ENCODE measurements at regions not wholly inside any gene's neighbourhood (a gene's known extent, or its start where the extent isn't known, plus 50 kb on each side); places are given as distances from the start of the nearest gene placed in this dataset.

GRCh38 chr5:73256462-73256861, 83.5 kb downstream of the TMEM174 start:
- no peak overlapping the region for H3K4me3 ChIP-seq (ENCODE audit: low read length)
- DNase-seq (ENCODE audit: low read depth): no peak
- TF ChIP-seq, protein P1, sequence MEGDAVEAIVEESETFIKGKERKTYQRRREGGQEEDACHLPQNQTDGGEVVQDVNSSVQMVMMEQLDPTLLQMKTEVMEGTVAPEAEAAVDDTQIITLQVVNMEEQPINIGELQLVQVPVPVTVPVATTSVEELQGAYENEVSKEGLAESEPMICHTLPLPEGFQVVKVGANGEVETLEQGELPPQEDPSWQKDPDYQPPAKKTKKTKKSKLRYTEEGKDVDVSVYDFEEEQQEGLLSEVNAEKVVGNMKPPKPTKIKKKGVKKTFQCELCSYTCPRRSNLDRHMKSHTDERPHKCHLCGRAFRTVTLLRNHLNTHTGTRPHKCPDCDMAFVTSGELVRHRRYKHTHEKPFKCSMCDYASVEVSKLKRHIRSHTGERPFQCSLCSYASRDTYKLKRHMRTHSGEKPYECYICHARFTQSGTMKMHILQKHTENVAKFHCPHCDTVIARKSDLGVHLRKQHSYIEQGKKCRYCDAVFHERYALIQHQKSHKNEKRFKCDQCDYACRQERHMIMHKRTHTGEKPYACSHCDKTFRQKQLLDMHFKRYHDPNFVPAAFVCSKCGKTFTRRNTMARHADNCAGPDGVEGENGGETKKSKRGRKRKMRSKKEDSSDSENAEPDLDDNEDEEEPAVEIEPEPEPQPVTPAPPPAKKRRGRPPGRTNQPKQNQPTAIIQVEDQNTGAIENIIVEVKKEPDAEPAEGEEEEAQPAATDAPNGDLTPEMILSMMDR (conservative IDR thresholded peaks at IDR 0.05; ENCODE audit: low read length): no peak

GRCh38 chr5:73256012-73256411, 83.0 kb downstream of the TMEM174 start:
- TF ChIP-seq, protein P1 (conservative IDR thresholded peaks at IDR 0.05; ENCODE audit: low read length): no peak
- H3K4me3 ChIP-seq (ENCODE audit: low read length): no peak overlapping the region
- no peak for DNase-seq (ENCODE audit: low read depth)

- DNase-seq (ENCODE audit: low read depth): peak; percentile 74
- no peak overlapping the region for H3K4me3 ChIP-seq (ENCODE audit: low read length)
- TF ChIP-seq, protein P1 (conservative IDR thresholded peaks at IDR 0.05; ENCODE audit: low read length): no peak
Measured at GRCh38 chr5:73254642-73255041, 81.6 kb downstream of the TMEM174 start.

- no peak overlapping the region for H3K4me3 ChIP-seq (ENCODE audit: low read length)
- DNase-seq (ENCODE audit: low read depth): peak; percentile 32
- TF ChIP-seq, protein P1 (conservative IDR thresholded peaks at IDR 0.05; ENCODE audit: low read length): no peak
Measured at GRCh38 chr5:73253047-73253660, 80.2 kb downstream of the TMEM174 start.

DNA sequence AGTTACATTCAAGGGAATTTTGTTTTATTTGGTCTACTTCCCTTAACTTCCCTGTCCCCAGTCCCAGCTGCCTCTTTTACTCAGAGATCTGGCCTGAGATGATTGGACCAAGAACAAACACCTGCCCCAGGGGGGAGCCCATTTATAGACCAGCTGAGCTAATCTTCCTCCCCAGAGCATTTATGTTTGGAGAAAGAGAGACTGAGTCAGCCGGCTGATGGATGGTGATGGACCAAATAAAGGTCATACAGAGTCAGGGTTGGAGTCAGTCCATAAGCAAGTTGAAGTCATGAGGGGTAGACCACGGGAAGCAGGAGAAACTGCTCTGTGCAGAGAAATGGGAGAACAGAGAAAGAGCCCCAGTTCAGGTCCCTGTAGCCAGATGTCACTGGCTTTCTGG, 77.7 kb downstream of the TMEM174 start:
- TF ChIP-seq, protein P1 (conservative IDR thresholded peaks at IDR 0.05; ENCODE audit: low read length): no peak
- no peak for DNase-seq (ENCODE audit: low read depth)
- H3K4me3 ChIP-seq (ENCODE audit: low read length): no peak overlapping the region

- no peak for DNase-seq (ENCODE audit: low read depth)
- TF ChIP-seq, protein P1 (conservative IDR thresholded peaks at IDR 0.05; ENCODE audit: low read length): no peak
- H3K4me3 ChIP-seq (ENCODE audit: low read length): no peak overlapping the region
Measured at GRCh38 chr5:73242735-73243134, 69.7 kb downstream of the TMEM174 start.

DNA sequence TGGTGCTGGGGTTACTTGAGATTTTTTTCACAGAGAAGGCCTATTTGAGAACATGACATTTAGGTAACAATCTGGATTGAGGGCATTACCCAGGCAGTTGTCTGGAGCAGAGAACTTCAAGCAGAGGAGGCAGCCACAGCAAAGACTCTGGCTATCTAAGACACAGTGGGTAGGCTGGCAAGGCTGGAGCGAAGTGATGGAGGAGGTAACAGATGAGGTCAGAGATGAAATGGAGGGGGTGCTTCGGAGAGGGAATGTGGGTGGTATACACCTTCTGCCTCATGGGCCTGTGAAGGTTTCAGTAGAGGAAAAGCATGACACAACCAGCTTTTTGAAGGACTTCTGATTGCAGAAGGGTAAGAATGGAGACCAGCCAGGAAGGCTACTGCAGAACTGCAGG, 65.9 kb downstream of the TMEM174 start:
- TF ChIP-seq, protein P1 (conservative IDR thresholded peaks at IDR 0.05; ENCODE audit: low read length): no peak
- DNase-seq (ENCODE audit: low read depth): no peak
- no peak overlapping the region for H3K4me3 ChIP-seq (ENCODE audit: low read length)
